ENCODE measurements at regions not wholly inside any gene's neighbourhood (a gene's known extent, or its start where the extent isn't known, plus 50 kb on each side); places are given as distances from the start of the nearest gene placed in this dataset.
"Not testable (repeated sequence)": the region's sequence is repeated elsewhere in the genome, so short reads cannot be mapped to it uniquely, and the experiment has no call there.

DNA sequence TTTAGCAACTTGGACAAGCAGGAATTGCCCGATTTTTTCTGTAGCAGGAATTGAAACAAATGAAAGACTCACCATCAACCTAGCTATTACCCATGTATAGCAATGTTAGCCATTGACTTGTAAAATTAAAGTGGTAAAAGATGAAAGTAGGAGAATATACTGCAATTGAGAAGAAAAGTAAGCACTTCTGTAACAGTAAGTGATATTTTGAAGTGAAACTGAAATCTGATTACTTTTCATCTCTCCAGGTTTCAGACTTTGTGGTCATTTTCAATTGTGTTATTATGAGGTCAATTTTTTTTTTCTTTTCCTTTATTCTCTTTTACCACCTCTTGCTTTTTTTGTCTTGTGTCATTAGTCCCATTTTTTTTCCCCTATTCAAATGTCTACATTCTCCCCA lies 1078.2 kb downstream of the ZPLD1 start:
- no peak for DNase-seq

DNA sequence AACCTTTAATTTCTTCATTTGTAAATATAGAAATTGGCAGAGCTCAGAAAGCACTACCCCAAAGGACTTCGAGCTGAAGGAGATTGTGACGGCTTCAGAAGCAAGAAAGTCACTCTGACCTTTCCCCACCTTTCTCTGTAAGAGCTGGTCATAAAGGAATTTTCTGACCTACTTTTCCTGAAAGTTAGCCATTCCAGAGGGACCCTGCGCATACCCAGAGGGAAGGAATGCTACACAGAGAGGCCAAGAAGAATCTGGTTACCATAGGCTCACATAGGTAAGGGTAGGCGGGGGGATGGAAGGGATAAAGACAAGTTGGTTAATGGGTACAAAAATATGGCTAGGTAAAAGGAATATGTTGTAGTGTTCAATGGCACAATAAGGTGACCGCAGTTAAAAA lies 1080.3 kb downstream of the ZPLD1 start:
- DNase-seq: no peak

DNA sequence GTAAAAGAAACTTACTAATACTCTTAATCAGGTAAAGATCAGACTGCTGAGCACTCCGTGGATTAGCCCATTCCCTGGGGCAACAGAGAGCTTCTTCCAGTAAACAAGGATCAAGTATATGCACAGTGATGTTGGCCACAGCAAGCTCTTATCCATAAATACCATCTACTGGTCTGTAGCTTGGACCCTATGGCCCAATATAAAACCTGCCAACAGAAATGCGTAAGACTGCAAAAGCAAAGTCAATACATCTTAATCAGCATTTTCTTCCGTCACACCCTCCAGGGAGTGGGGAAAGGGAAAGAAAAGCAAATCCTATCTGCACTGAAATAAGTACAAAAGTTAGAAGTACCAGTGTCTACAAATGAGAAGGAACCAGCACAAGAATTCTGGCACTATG lies 1082.1 kb downstream of the ZPLD1 start:
- no peak for DNase-seq

DNA sequence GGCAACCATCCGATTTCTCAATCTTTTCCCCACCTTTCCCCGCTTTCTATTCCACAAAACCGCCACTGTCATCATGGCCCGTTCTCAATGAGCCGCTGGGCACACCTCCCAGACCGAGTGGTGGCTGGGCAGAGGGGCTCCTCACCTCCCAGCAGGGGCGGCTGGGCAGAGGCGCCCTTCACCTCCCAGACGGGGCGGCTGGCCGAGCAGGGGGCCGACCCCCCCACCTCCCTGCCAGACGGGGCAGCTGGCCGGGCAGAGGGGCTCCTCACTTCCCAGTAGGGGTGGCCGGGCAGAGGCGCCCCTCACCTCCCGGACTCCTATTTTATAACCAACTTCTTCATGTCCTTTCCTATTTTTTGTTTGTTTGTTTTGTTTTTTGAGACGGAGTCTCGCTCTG lies 1096.5 kb downstream of the ZPLD1 start:
- DNase-seq: not testable (repeated sequence)

DNA sequence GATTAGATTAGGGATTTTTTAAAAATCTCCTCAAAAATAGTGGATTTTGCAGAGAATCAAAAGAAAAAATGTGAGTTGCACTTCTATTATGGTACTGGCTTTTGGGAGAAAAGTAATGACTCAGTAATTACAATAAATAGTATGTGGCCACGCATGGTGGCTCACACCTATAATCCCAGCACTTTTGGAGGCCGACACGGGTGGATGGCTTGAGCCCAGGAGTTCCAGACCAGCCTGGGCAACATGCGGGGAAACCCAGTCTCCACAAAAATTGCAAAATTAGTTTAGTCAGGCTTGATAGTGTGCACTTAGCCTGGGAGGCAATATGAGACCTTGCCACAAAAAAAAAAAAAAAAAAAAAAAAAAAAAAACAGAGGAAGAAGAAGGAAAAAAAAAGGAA lies 1098.2 kb downstream of the ZPLD1 start:
- no peak for DNase-seq

DNA sequence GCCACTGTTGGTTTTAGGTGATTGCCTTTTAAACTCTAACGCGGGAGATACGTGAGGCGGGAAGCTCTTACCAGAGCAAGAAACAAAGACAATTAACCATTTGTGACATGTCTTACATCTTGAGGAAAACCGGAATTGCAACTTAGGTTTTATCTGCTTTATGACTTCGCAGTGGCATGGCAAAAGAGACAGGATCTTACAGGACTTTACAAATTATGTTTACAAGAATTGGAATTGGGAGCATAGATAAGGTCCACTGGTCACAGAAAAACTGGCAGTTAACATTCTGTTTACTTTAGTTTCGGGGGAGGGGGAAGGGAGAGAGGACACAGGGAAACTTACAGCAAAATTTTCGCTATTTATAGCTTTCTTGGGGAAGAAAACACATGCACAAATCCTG lies 1119.6 kb downstream of the ZPLD1 start:
- no peak for DNase-seq

DNA sequence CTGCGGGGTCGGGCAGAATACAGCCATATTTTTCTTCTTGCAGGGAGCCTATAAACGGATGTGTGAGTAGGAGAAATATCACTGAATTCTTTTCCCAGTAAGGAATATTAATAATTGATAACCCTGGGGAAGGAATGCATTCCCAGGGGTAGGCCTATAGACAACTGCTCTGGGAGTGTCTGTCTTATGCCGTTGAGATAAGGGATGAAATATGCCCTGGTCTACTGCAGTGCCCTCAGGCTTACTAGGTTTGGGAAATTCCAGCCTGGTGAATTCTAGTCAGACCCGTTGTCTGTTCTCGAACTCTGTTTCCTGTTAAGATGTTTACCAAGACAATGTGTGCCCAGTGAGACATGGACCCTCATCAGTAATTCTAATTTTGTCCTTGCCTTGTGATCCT lies 1129.3 kb downstream of the ZPLD1 start:
- DNase-seq: not testable (repeated sequence)

DNA sequence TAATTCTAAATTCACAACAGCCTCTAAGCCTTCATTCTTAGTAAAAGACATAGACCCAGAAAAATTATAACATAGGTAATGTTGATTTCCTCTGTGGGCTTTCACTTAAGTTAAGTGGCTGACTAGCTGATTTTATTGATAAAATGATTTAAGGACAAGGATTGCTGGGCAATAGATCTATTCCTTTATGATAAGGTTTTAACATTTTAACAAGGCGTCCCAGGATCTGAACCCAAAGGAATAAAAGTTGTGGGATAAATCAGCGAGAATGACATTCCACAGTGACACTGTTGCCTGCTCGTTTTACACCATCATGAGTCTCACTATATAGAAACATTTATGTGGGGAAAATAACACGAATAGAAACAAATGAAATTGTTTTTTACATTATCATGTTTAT lies 1151.0 kb downstream of the ZPLD1 start:
- DNase-seq: no peak

DNA sequence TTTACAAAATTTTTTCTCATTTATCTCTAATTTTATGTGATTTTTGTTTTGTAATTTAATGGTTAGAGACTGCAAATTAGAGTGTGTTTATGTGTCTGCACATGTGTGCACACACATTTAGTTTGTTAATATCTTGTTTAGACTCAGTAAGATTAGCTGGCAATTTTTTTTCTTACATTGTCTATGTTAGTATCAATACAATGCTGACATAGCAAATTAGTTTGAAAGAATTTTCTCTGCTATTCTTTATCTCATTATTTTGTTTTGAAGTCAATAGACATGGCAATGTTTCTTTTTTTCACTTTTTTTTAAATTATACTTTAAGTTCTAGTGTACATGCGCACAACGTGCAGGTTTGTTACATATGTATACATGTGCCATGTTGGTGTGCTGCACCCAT lies 1155.0 kb downstream of the ZPLD1 start:
- DNase-seq: no peak

DNA sequence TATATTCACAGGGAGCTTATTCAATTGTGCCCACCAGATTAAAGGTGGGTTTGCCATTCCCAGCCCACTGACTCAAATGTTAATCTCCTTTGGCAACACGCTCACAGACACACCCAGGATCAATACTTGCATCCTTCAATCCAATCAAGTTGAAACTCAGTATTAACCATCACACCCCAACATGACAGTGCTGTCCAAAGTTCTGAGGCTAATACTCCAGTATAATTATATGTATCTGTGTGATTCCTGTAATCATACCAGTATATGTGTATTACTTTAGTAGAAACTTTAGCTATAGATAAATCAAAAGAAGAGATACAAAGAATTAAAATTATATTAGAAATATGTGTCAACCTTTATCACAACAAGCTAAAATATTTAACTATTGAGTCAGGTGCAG lies 1166.0 kb downstream of the ZPLD1 start:
- DNase-seq: no peak

DNA sequence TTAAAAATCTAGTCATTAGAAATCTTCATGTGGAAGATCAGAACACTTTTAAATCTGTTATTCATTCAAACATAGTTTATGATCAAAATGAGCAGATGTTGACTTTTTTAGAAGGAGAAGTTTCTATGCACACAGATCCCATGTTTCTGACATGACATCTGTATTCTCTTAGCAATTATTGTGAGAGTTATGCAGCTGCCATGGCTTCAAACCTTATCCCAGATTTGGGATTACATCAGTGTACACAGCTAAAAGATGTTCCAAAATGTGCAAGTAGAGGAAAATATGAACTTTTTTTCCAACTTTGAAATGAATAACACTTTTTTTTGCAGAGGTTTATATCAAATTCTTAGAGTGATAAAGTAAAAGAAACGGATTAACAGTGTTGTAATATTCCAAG lies 1166.9 kb downstream of the ZPLD1 start:
- DNase-seq: no peak

DNA sequence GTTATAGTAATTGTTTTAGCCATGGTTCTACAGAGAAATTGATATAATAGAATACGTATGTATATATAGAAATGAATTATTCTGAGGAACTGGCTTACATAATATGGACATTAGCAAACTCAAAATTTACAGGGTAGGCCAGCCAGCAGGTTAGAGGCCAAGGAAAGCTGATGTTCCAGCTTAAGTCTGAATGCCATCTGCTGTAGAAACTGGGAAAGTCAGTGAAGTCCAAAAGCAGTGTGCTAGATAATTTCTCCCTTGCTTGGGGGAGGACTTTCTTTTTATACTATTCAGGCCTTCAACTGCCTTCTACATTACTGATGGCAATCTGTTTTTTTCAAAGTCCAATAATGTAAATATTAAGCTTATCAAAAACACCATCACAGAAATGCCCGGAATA lies 1174.7 kb downstream of the ZPLD1 start:
- no peak for DNase-seq

DNA sequence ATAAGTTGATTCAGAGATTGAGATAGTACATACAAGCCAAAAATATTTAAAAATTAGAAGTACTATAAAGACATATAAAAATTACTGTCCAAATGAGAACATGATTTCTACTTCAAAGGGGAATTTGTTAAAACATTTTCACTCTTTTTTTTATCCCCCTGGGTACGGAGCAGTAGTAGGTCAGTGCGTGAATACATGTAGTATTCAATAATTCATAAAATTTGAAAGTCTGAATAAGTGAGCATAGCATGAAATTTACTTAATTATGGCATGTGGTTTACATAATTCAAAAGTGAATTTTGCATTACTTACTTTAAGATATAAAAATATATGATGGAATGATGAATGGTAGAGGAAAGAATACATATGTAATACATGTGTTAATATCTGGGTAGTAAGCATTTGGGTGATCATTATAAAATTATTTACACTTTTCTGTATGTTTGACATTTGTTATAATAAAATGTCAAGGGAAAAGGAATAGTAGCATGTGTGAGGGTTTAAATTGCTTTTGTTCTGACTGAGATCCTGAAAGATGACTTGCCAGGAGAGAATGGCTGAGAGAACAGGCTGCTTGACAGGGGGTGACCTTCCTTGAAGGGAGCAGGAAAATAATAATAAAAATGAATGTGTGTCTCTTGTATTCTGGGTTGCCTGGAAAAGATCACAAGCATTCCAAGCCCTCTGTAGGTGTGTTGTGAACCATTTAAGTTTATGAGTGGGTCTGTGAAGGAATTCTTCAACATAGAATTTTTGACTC lies 1178.8 kb downstream of the ZPLD1 start:
- no peak for DNase-seq

DNA sequence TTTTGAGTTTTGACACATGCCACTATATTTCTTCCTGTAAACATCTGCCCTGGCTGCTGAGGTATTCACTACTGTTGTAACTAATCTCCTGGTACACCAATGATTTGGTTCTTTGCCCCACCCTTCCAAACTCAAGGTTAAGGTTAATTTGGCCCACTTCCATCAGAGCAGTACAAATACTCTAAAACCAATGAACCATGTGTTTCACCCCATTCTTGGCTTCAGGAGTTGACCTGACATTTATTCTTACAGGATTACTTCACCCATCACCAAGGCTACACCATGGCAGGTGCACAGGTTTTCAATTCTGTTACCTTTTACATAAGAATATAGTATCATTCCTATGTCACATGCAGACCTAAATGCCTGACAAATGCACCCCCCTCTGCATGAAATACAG lies 1179.9 kb downstream of the ZPLD1 start:
- DNase-seq: no peak

DNA sequence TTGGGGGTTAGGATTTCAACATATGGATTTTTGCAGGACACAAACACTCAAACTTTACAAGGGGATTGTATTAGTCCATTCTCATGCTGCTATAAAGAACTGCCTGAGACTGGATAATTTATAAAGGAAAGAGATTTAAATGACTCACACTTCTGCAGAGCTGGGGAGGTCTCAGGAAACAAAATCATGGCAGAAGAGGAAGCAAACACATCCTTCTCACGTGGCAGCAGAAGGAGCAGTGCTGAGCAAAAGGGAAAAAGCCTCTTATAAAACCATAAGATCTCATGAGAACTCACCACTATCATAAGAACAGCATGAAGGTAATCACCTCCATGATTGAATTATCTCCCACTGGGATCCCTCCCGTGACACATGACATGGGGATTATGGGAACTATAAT lies 1183.1 kb downstream of the ZPLD1 start:
- DNase-seq: no peak

DNA sequence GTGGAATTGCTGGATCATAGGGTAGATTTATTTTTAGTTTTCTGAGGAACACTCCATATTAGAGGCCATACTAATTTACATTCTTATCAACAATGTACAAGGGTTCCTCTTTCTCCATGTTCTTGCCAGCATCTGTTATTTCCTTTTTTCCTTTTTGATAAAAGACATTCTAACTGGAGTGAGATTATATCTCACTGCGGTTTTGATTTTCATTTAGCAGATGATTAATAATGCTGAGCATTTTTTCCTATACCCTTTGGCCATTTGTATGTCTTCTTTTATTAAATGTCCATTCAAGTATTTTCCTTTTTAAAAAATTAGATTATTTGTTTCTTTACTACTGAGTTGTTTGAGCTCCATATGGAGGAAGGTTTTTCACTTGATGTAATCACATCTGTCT lies 1189.5 kb downstream of the ZPLD1 start:
- no peak for DNase-seq

DNA sequence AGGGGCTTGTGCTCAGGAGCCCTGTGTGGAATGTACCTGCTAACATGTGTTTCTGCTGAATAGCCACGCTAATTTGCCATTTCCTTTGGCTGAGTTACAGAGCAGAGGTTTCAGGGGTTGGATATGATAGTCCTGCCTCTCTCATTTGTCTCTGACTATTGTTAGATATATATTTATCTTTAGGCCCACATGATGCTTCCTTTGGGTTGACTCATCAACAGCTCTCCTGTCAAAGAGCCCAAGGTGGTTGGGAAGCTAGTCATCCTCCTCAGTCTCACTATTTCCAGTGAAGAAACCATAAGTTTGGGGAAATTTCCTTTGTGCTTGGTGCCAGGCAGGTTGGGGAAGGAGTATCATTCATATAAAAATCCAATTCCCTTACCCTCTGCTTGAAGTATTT lies 1194.6 kb downstream of the ZPLD1 start:
- DNase-seq: no peak

DNA sequence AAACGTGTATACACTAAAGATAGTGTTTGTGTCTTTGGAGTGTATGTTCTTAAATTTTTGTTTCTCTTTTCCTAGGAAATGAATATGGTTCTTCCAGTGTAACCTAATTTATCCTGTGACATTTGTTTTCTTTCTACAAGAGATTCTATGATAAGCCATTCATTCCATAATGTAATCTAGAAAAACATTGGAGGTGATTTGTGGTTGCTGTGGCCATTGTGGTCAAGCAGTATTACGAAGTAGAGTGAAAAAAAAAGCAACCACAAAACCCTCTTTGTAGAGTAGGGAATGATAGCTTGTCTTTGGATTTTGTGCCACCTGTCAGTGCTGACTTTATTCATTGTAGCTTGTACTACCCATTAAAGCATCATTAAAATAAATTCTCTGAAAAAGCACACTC lies 1209.6 kb downstream of the ZPLD1 start:
- DNase-seq: no peak

DNA sequence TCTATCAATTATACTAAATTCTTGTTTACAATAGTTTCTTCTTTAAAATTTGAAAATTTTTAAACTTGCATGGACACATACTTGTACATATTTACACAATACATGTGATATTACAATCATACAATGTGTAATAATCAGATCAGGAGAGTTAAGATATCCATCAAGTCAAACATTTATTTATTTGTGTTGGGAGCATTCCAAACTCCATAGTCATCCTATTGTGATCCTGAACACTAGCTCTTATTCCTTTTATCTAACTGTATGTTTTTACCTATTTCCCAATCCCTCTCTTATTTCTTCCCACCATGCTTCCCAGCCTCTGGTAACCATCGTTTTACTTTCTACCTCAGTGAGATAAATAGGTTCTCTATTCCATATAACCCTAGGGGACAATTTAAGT lies 1219.2 kb downstream of the ZPLD1 start:
- DNase-seq: no peak

DNA sequence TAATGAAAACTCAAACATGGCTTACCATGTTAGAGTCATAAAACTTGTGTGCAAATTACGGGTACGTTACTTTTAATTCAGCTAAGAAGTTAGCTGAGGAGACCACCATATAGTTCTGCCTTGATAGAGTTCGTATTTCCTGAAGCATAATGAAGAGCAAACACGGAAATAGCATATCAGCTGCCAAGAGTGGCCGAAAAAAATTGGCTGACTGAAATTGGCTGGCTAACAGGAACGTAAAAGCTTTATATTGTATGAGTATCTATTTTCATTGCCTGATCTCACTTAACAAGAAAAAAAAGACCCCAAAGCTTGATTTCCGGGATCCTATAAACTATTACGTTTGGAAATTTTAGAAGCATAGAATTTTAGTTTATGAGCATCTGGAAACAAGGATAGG lies 1222.9 kb downstream of the ZPLD1 start:
- no peak for DNase-seq

DNA sequence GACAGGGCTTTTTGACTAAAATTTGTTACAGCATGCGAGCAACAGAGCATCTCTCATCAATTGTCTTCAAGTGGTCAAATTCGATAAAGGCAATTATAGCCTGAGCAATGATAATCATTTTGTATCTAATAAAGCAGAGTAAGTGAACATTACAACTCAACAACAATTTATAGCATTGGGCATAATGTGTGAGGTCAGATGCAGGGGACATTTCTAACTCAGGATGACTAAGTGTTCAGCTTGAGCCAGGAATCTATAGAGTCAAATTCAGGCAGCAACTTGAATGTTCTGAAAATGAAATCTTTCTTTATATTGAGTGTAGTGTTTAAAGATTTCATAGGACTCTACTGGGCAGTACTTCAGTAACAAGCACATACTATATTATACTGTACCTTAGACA lies 1226.0 kb downstream of the ZPLD1 start:
- no peak for DNase-seq

DNA sequence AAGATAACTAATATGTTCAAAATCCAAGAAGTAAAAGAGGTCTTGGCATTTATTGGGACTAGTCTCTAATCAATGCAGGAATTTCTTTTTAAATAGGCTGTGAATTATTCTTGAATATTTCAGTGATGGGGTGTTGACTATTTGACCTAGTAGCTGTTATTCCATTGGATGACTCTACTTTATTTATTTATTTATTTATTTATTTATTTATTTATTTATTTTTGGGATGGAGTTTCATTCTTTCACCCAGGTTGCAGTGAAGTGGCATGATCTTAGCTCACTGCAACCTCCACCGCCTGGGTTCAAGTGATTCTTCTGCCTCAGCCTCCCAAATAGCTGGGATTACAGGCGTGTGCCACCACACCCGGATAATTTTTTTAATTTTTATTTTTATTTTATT lies 1227.8 kb downstream of the ZPLD1 start:
- DNase-seq: no peak

DNA sequence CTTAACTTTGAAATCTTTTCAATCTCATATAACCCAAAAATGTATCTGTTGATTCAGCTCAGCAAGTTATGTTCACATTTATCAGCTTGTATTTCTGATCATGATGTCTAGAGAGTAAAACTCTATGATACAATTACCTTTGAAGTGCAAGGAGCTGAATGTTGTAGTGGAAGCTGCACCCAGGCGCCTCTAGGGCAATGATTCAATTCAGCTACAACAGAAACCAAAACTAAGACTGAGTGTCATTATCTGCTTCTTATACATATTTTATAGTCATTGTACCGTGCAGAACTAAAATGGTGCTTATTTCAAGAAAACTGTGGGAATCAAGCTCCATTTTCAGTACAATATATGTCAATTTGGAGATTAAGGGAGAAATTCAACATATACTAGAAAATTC lies 1237.5 kb downstream of the ZPLD1 start:
- DNase-seq: no peak

DNA sequence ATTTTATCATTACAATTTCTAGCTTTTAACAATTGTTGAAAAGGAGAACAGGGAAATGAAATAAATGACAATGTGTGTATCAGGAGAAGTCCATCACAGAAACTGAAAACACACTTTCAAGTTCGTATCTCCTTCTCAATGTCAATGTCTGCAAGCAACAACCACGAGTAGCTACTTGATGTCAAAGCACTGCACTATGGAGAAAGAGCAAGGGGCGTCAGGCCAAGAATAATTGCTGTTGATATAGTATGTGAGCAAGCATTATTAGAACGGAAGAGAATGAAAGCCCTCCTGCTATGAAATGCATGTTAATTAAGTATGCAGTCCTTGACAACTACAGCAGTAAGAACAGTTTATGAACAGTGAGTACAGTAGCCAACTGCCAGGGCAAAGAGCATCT lies 1250.1 kb downstream of the ZPLD1 start:
- no peak for DNase-seq

DNA sequence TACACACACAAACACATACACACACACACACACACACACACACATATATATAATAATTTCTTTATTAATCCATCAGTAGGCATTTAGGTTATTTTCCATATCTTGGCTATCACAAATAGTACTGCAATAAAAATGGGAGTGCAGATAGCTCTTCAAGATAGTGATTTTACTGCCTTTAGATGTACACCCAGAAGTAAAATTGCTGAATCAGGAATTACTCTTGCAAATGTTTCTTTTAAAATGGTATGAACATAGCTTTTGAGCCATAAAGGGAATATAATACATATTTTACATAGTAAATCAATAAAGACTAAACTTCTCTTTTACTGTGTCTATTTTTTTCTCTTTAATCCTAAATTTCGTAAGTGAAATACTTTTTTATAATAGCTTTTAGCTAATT lies 1251.1 kb downstream of the ZPLD1 start:
- no peak for DNase-seq

DNA sequence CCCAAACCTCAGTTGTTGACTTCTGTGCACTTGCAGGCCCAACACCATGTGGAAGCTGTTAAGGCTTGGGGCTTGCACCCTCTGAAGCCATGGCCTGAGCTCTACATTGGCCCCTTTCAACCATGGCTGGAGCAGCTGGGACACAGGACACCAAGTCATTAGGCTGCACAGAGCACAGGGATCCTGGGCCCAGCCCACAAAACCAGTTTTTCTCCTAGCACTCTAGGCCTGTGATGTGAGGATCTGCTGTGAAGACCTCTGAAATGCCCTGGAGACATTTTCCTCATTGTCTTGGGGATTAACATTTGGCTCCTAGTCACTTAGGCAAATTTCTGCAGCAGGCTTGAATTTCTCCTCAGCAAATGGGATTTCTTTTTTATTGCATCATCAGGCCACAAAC lies 1255.7 kb downstream of the ZPLD1 start:
- DNase-seq: no peak
